Lower leg skin (tissue), 3 donors: ENCODE measurements at regions not wholly inside any gene's neighbourhood (a gene's known extent, or its start where the extent isn't known, plus 50 kb on each side); places are given as distances from the start of the nearest gene placed in this dataset.

ENCODE experiments used
- CTCF ChIP-seq, 3 donors: fragments of 450-650 bp; IDR thresholded peaks; one replicate each; pipeline ENCODE4 v1.5.1; 2016; ENCODE audit warnings: antibody characterized with exemption in 3 of 3, mild to moderate bottlenecking in 3 of 3, moderate library complexity in 2 of 3
- POLR2A ChIP-seq, 2 donors: fragments of 450-650 bp; IDR thresholded peaks; one replicate each; pipeline ENCODE4 v1.6.1; 2016 to 2017; ENCODE audit warnings: antibody characterized with exemption in 2 of 2, mild to moderate bottlenecking in 1 of 2, moderate library complexity in 1 of 2

GRCh38 chrX:95996294-95996693 lies 688.3 kb upstream of the DIAPH2 start:
- TF ChIP-seq CTCF (IDR thresholded peaks at IDR 0.05) (no peak), POLR2A (IDR thresholded peaks at IDR 0.05) (no peak)
